HCT116 (cell line): ENCODE measurements at regions not wholly inside any gene's neighbourhood (a gene's known extent, or its start where the extent isn't known, plus 50 kb on each side); places are given as distances from the start of the nearest gene placed in this dataset.

ENCODE experiments used
- ATAC-seq: fragments of 200-7000 bp; cut with Tn5 transposase; 2 replicates; pipeline ENCODE4 v1.9.1; 2020; ENCODE audit warnings: mild to moderate bottlenecking, moderate library complexity
- BruUV-seq: library from RNA; stranded (reverse); fragments of 400-500 nt; replicated peaks from 2 replicates; lab custom pipeline; 2021; lab: Mats Ljungman, UMichigan
- CTCF ChIA-PET: fragments of 300-600 bp; sonication (Branson Sonifier 250); formaldehyde crosslinking; loops from one replicate; lab custom pipeline; 2021; ENCODE audit warnings: antibody characterized with exemption; lab: Charles Lee
- POLR2A ChIA-PET: fragments of 300-600, 350-600 bp; sonication (Branson Sonifier 250); formaldehyde crosslinking; loops from one replicate; lab custom pipeline; 2021; ENCODE audit warnings: antibody characterized with exemption; lab: Charles Lee
- RAD21 ChIA-PET, 2 experiments: fragments of 300-600 bp; sonication (Branson Sonifier 250); formaldehyde crosslinking; loops; one replicate each; lab custom pipeline; 2023; ENCODE audit warnings: low total read pairs in 2 of 2; ENCODE audit not compliant: uncharacterized antibody in 2 of 2, unreplicated experiment in 2 of 2, low non-redundant PET in 1 of 2; lab: Charles Lee
- DNase-seq: peaks from one replicate; pipeline ENCODE4 v3.0.0-alpha.2; 2010; ENCODE audit warnings: low read depth, low spot score
- H2AFZ ChIP-seq: fragments of 200-600 bp; shearing (Covaris generic), sonication (generic); 2 replicates; pipeline ENCODE4 v1.6.1; 2017; ENCODE audit warnings: low read depth, mixed run types, mixed read lengths, antibody characterized with exemption, low read length; ENCODE audit not compliant: poor library complexity, severe bottlenecking
- H3K27ac ChIP-seq: 2 replicates; pipeline ENCODE4 v1.5.1; 2012; ENCODE audit warnings: low read depth, low read length
- H3K27me3 ChIP-seq: fragments of 200-600 bp; sonication (generic); 2 replicates; pipeline ENCODE4 v1.6.1; 2016; ENCODE audit warnings: mixed run types, low read length, mixed read lengths; ENCODE audit not compliant: insufficient read depth
- H3K36me3 ChIP-seq, 2 experiments: fragments of 200-500 bp in 1 of 2; fragments of 200-600 bp in 1 of 2; sonication (Bioruptor generic) in 1 of 2; sonication (generic) in 1 of 2; 2 replicates each; pipeline versions ENCODE4 v1.5.1 to v1.6.1; 2014 to 2016; ENCODE audit warnings: low read length in 2 of 2, inconsistent platforms in 1 of 2, mixed read lengths in 1 of 2, mixed run types in 1 of 2; ENCODE audit not compliant: insufficient read depth in 2 of 2, control insufficient read depth in 1 of 2
- H3K4me1 ChIP-seq, 2 experiments: fragments of 200-600 bp in 1 of 2; sonication (generic) in 1 of 2; 2 replicates each; pipeline versions ENCODE4 v1.5.1 to v1.6.1; 2012 to 2017; ENCODE audit warnings: low read length in 2 of 2, inconsistent platforms in 1 of 2, mild to moderate bottlenecking in 1 of 2, mixed read lengths in 1 of 2, mixed run types in 1 of 2, moderate library complexity in 1 of 2; ENCODE audit not compliant: insufficient read depth in 2 of 2, control insufficient read depth in 1 of 2
- H3K4me2 ChIP-seq: fragments of 200-600 bp; sonication (generic); 2 replicates; pipeline ENCODE4 v1.6.1; 2017; ENCODE audit warnings: mixed run types, low read length, mixed read lengths
- H3K4me3 ChIP-seq, 2 experiments: fragments of 200-600 bp in 1 of 2; sonication (generic) in 1 of 2; replicated peaks in 1 of 2; 2 replicates each; pipeline ENCODE4 v1.5.1; 2011 to 2016; ENCODE audit warnings: low read length in 2 of 2, control low read depth in 1 of 2, low read depth in 1 of 2, mild to moderate bottlenecking in 1 of 2, mixed read lengths in 1 of 2, mixed run types in 1 of 2
- H3K79me2 ChIP-seq: fragments of 200-600 bp; sonication (generic); 2 replicates; pipeline ENCODE4 v1.6.1; 2017; ENCODE audit warnings: mild to moderate bottlenecking, mixed run types, low read length, moderate library complexity, mixed read lengths; ENCODE audit not compliant: insufficient read depth
- H3K9ac ChIP-seq: fragments of 200-600 bp; sonication (generic); 2 replicates; pipeline ENCODE4 v1.6.1; 2016; ENCODE audit warnings: low read length, mixed read lengths
- H3K9me2 ChIP-seq: fragments of 200-600 bp; sonication (generic), shearing (Covaris generic); 2 replicates; pipeline ENCODE4 v1.6.1; 2017; ENCODE audit warnings: mixed run types, mild to moderate bottlenecking, moderate library complexity; ENCODE audit not compliant: insufficient read depth
- H3K9me3 ChIP-seq, 2 experiments: fragments of 200-500 bp in 1 of 2; fragments of 200-600 bp in 1 of 2; sonication (Bioruptor generic) in 1 of 2; sonication (generic) in 1 of 2; 2 replicates each; pipeline ENCODE4 v1.6.1; 2014 to 2017; ENCODE audit warnings: low read length in 2 of 2, mixed read lengths in 2 of 2, inconsistent platforms in 1 of 2, low read depth in 1 of 2, mild to moderate bottlenecking in 1 of 2, mixed run types in 1 of 2, moderate library complexity in 1 of 2; ENCODE audit not compliant: control insufficient read depth in 1 of 2, insufficient read depth in 1 of 2
- H4K20me1 ChIP-seq: fragments of 200-600 bp; sonication (generic), shearing (Covaris generic); 2 replicates; pipeline ENCODE4 v1.6.1; 2017; ENCODE audit warnings: mixed run types, mild to moderate bottlenecking, moderate library complexity; ENCODE audit not compliant: insufficient read depth
- CBX3 ChIP-seq: IDR thresholded peaks from 2 replicates; pipeline ENCODE4 v1.6.1; 2012; ENCODE audit warnings: low read depth
- CEBPB ChIP-seq: IDR thresholded peaks from 2 replicates; pipeline ENCODE4 v1.6.1; 2012; ENCODE audit warnings: low read depth
- CTCF ChIP-seq, 3 experiments: fragments of 200-600 bp in 1 of 3; sonication (generic) in 1 of 3; IDR thresholded peaks in 2 of 3; conservative IDR thresholded peaks in 1 of 3; 2 replicates each; pipeline ENCODE4 v1.5.1; 2012 to 2017; ENCODE audit warnings: low read depth in 2 of 3, low read length in 2 of 3, antibody characterized with exemption in 1 of 3, borderline replicate concordance in 1 of 3, control low read depth in 1 of 3, mild to moderate bottlenecking in 1 of 3, mixed read lengths in 1 of 3, mixed run types in 1 of 3, moderate library complexity in 1 of 3; ENCODE audit not compliant: insufficient read depth in 1 of 3
- EGR1 ChIP-seq: IDR thresholded peaks from 2 replicates; pipeline ENCODE4 v1.6.1; 2012; ENCODE audit warnings: low read depth
- EZH2 ChIP-seq: fragments of 200-600 bp; sonication (generic); IDR thresholded peaks from 2 replicates; pipeline ENCODE4 v1.6.1; 2017; ENCODE audit warnings: antibody characterized with exemption, mixed run types
- EZH2phosphoT487 ChIP-seq: fragments of 200-600 bp; IDR thresholded peaks from 2 replicates; pipeline ENCODE4 v1.6.1; 2018; ENCODE audit warnings: antibody characterized with exemption, borderline replicate concordance
- MAX ChIP-seq: IDR thresholded peaks from 2 replicates; pipeline ENCODE4 v1.6.1; 2012
- RAD21 ChIP-seq: IDR thresholded peaks from 2 replicates; pipeline ENCODE4 v1.6.1; 2012; ENCODE audit warnings: low read depth, mild to moderate bottlenecking
- REST ChIP-seq: IDR thresholded peaks from 2 replicates; pipeline ENCODE4 v1.6.1; 2012; ENCODE audit warnings: low read depth
- SIN3A ChIP-seq: IDR thresholded peaks from 2 replicates; pipeline ENCODE4 v1.6.1; 2012; ENCODE audit warnings: low read depth
- SP1 ChIP-seq: IDR thresholded peaks from 2 replicates; pipeline ENCODE4 v1.6.1; 2012; ENCODE audit warnings: low read depth
- SRF ChIP-seq: IDR thresholded peaks from 2 replicates; pipeline ENCODE4 v1.6.1; 2012; ENCODE audit warnings: low read depth
- TCF7L2 ChIP-seq: IDR thresholded peaks from 2 replicates; pipeline ENCODE4 v1.7.0; 2011; ENCODE audit warnings: borderline replicate concordance, inconsistent platforms; ENCODE audit not compliant: insufficient read depth, insufficient read length; ENCODE audit errors: extremely low read depth
- ZFX ChIP-seq: fragments of 450-650 bp; IDR thresholded peaks from 2 replicates; pipeline ENCODE4 v1.6.1; 2017
- ZNF274 ChIP-seq: fragments of 200-500 bp; sonication (Bioruptor generic); IDR thresholded peaks from 2 replicates; pipeline ENCODE4 v1.6.1; 2014; ENCODE audit warnings: mild to moderate bottlenecking, low read depth, low read length, inconsistent platforms
- intact Hi-C: fragments of 100-400 bp; cut with micrococcal nuclease; formaldehyde crosslinking; loops from 2 replicates; pipeline ENCODE4 v1.10.0; 2022
- TF ChIP-seq, protein P1 (sequence below): IDR thresholded peaks from 2 replicates; pipeline ENCODE4 v1.6.1; 2011; ENCODE audit warnings: mild to moderate bottlenecking, low read length, moderate library complexity; ENCODE audit not compliant: insufficient replicate concordance; ENCODE audit errors: extremely low read depth

DNA sequence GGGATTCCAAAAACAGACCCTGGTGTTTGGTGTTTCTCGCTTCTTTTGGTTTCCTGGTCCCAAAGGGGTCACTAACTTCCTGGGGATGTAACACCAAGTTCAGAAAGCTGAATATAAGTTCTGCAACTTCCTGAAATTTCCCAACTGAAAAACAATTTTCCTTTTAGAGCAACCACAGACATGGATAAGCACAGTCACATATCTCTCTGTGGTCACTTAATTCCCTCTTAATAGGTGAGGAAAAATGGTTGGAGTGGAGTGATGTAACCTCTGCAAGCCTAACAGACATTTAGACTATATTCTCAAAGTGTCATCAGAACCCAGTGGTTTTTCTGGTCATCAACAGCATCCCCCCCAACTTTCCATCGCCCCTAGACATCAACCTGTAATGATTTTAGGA is 135.3 kb downstream of the PRELID2 start:
- Histone ChIP-seq H3K4me1 (peaks cover 0 to 6% of the 10 kb centered on the region in 2 experiments; a peak in 2 of 4 replicates), H3K79me2 (no peaks in the 10 kb centered on the region), H3K27me3 (no peaks in the 10 kb centered on the region), H3K4me3 (no peak overlapping the region), H3K9me2 (no peaks in the 10 kb centered on the region), H3K36me3 (no peaks in the 10 kb centered on the region), H4K20me1 (0 out of 2 replicates have a peak, but pooled peaks cover 3% of the 10 kb centered on the region), H3K27ac (no peak overlapping the region), H3K9me3 (no peaks in the 10 kb centered on the region), H3K9ac (no peak overlapping the region), H2AFZ (no peak overlapping the region), H3K4me2 (no peak overlapping the region)
- ChIA-PET CTCF (no interaction called here), POLR2A (no interaction called here), RAD21 (no interaction called here)
- intact Hi-C loops, result loop anchor here (2.0 to 5.0 kb wide), 3 partner anchors 125 to 727 kb away; no protein-coding TSS in a partner anchor
- no peak for ATAC-seq
- no peak for TF ChIP-seq REST
- TF ChIP-seq ZFX, result no peak
- no peak for TF ChIP-seq SP1
- no peak for TF ChIP-seq EZH2phosphoT487
- TF ChIP-seq, protein P1, sequence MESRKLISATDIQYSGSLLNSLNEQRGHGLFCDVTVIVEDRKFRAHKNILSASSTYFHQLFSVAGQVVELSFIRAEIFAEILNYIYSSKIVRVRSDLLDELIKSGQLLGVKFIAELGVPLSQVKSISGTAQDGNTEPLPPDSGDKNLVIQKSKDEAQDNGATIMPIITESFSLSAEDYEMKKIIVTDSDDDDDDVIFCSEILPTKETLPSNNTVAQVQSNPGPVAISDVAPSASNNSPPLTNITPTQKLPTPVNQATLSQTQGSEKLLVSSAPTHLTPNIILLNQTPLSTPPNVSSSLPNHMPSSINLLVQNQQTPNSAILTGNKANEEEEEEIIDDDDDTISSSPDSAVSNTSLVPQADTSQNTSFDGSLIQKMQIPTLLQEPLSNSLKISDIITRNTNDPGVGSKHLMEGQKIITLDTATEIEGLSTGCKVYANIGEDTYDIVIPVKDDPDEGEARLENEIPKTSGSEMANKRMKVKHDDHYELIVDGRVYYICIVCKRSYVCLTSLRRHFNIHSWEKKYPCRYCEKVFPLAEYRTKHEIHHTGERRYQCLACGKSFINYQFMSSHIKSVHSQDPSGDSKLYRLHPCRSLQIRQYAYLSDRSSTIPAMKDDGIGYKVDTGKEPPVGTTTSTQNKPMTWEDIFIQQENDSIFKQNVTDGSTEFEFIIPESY, result no peak
- no peak for TF ChIP-seq EZH2
- TF ChIP-seq SIN3A, result no peak
- TF ChIP-seq CEBPB, result no peak
- TF ChIP-seq TCF7L2, result no peak
- no peak for TF ChIP-seq SRF
- TF ChIP-seq CBX3, result no peak
- TF ChIP-seq CTCF (IDR thresholded peaks at IDR 0.05 in 2 of 3, conservative IDR thresholded peaks at IDR 0.05 in 1 of 3; ENCODE audit: borderline replicate concordance in 1 of 3, insufficient read depth in 1 of 3, low read depth in 2 of 3, low read length in 2 of 3), result no peak
- TF ChIP-seq MAX, result no peak
- TF ChIP-seq ZNF274, result no peak
- TF ChIP-seq EGR1, result no peak
- no peak for TF ChIP-seq RAD21
- BruUV-seq, result no TSS peak
- no peak for DNase-seq
